ENCODE measurements at regions not wholly inside any gene's neighbourhood (a gene's known extent, or its start where the extent isn't known, plus 50 kb on each side); places are given as distances from the start of the nearest gene placed in this dataset.
A peak's percentile ranks its signal among the peaks of the same experiment; 100 is the strongest.

DNA sequence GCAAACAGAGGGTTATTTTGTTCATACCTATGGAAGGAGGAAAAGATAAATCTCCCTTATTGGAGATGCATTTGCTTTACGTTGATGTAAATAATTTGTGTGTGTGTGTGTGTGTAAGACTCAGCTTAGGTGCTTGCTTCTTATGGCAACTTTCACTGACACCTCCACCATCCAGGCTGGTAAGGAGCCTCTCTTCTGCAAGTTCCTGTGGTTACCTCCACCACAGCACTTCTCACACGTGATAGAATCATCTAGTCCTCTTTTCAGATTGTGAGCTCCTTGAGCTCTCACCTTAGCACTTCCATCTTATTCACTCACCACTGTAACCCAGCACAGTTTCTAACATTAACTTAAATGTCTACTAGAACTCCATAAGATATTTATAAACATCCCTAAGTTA lies 553.7 kb downstream of the FGF13 start:
- intact Hi-C loops (cut with DNase I): no loop called here
- Histone ChIP-seq H3K36me3 (no peaks in the 10 kb centered on the region), H3K4me3 (no peak overlapping the region), H3K27me3 (replicated peaks; ENCODE audit: insufficient read depth) (no peaks in the 10 kb centered on the region), H3K4me1 (replicated peaks) (no peaks in the 10 kb centered on the region), H3K9me3 (no peaks in the 10 kb centered on the region), H3K27ac (no peak overlapping the region)
- WGBS: 71% methylated on average over 2 of the region's 2 CpGs
- TF ChIP-seq, protein P1, sequence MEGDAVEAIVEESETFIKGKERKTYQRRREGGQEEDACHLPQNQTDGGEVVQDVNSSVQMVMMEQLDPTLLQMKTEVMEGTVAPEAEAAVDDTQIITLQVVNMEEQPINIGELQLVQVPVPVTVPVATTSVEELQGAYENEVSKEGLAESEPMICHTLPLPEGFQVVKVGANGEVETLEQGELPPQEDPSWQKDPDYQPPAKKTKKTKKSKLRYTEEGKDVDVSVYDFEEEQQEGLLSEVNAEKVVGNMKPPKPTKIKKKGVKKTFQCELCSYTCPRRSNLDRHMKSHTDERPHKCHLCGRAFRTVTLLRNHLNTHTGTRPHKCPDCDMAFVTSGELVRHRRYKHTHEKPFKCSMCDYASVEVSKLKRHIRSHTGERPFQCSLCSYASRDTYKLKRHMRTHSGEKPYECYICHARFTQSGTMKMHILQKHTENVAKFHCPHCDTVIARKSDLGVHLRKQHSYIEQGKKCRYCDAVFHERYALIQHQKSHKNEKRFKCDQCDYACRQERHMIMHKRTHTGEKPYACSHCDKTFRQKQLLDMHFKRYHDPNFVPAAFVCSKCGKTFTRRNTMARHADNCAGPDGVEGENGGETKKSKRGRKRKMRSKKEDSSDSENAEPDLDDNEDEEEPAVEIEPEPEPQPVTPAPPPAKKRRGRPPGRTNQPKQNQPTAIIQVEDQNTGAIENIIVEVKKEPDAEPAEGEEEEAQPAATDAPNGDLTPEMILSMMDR (IDR thresholded peaks at IDR 0.05): no peak
- TF ChIP-seq POLR2A (IDR thresholded peaks at IDR 0.05): no peak
- DNase-seq (ENCODE audit: low spot score): no peak

DNA sequence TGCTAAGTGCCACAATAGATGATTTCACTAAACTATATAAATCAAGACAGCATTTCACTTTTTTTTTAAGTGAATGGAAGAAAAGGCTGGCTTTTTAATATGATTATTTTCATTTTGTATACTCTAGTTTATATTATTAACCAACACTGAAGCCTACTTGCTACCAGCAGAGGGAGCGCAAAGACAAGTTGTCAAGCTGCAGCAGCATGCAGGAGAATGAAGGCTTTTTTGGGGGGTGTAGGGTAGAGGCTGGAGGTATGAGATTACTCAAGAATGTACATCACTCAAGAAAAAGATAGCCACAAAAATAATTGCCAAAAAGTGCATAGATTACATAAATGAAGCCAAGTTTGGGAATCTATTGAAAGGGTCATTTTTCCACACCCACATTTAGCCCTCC lies 519.5 kb downstream of the FGF13 start:
- Histone ChIP-seq H3K27ac (no peak overlapping the region), H3K9me3 (no peaks in the 10 kb centered on the region), H3K4me3 (no peak overlapping the region), H3K4me1 (replicated peaks) (no peaks in the 10 kb centered on the region), H3K36me3 (no peaks in the 10 kb centered on the region), H3K27me3 (replicated peaks; ENCODE audit: insufficient read depth) (no peaks in the 10 kb centered on the region)
- TF ChIP-seq, protein P1 (IDR thresholded peaks at IDR 0.05): peak in 3 of 4 experiments; percentile 17 to 36 (median 31)
- TF ChIP-seq POLR2A (IDR thresholded peaks at IDR 0.05): no peak
- intact Hi-C loops (cut with DNase I): no loop called here
- 12% methylated on average over 1 of the region's 1 CpG for WGBS
- peak; percentile 3 for DNase-seq (ENCODE audit: low spot score)

- no peak for DNase-seq (ENCODE audit: low spot score)
- Histone ChIP-seq H3K36me3 (no peaks in the 10 kb centered on the region), H3K9me3 (no peaks in the 10 kb centered on the region), H3K27ac (no peak overlapping the region), H3K4me1 (replicated peaks) (no peaks in the 10 kb centered on the region), H3K27me3 (replicated peaks; ENCODE audit: insufficient read depth) (no peaks in the 10 kb centered on the region), H3K4me3 (no peak overlapping the region)
- TF ChIP-seq, protein P1 (IDR thresholded peaks at IDR 0.05): no peak
- TF ChIP-seq POLR2A (IDR thresholded peaks at IDR 0.05) (no peak), POLR2AphosphoS5 (IDR thresholded peaks at IDR 0.05) (no peak)
- intact Hi-C loops (cut with DNase I): no loop called here
- 22% methylated on average over 2 of the region's 2 CpGs for WGBS
Observed at GRCh38 chrX:138229718-138230117, 481.8 kb downstream of the FGF13 start.

GRCh38 chrX:138240266-138240665 lies 471.3 kb downstream of the FGF13 start:
- Histone ChIP-seq H3K27me3 (replicated peaks; ENCODE audit: insufficient read depth) (no peaks in the 10 kb centered on the region), H3K4me1 (replicated peaks) (no peaks in the 10 kb centered on the region), H3K4me3 (no peak overlapping the region), H3K36me3 (no peaks in the 10 kb centered on the region), H3K9me3 (no peaks in the 10 kb centered on the region), H3K27ac (no peak overlapping the region)
- WGBS: 42% methylated on average over 2 of the region's 2 CpGs
- DNase-seq (ENCODE audit: low spot score): no peak
- TF ChIP-seq POLR2AphosphoS5 (IDR thresholded peaks at IDR 0.05): no peak
- TF ChIP-seq POLR2A (IDR thresholded peaks at IDR 0.05): no peak
- TF ChIP-seq, protein P1 (IDR thresholded peaks at IDR 0.05): no peak
- intact Hi-C loops (cut with DNase I): no loop called here

- TF ChIP-seq POLR2AphosphoS5 (IDR thresholded peaks at IDR 0.05) (no peak), POLR2A (IDR thresholded peaks at IDR 0.05) (no peak)
- TF ChIP-seq, protein P1 (IDR thresholded peaks at IDR 0.05): no peak
- Histone ChIP-seq H3K4me3 (no peak overlapping the region), H3K27ac (no peak overlapping the region), H3K9me3 (no peaks in the 10 kb centered on the region), H3K36me3 (no peaks in the 10 kb centered on the region), H3K27me3 (replicated peaks; ENCODE audit: insufficient read depth) (no peaks in the 10 kb centered on the region), H3K4me1 (replicated peaks) (no peaks in the 10 kb centered on the region)
- intact Hi-C loops (cut with DNase I): no loop called here
- no peak for DNase-seq (ENCODE audit: low spot score)
- 93% methylated on average over 3 of the region's 3 CpGs for WGBS
Observed at GRCh38 chrX:138254001-138254400, 457.5 kb downstream of the FGF13 start.

Measured in prostate gland (tissue), 2 donors.